ENCODE measurements at regions not wholly inside any gene's neighbourhood (a gene's known extent, or its start where the extent isn't known, plus 50 kb on each side); places are given as distances from the start of the nearest gene placed in this dataset.

DNA sequence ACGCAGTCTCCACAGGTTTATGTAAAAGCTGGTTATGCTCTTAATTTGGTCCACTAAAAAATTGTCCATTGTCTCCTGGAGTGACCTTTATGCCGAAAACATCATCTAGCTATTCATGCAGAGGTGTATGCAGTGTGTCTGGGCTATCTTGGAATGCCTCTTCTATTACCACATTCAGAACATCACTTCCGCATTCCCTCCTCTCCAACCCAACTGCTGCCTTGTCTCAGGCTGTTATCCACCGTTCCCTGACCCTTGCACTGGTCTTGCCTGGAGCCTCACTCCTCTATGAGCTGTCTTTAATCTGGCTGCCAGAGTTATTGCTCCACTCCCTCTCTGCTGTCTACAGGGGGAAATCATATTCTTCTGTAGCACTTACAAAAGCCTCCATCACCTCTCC lies 214.1 kb upstream of the ANKRD55 start:
- Histone ChIP-seq H3K36me3 (no peaks in the 10 kb centered on the region), H3K4me1 (no peaks in the 10 kb centered on the region), H3K27ac (no peak overlapping the region), H3K27me3 (no peaks in the 10 kb centered on the region), H3K9me3 (no peaks in the 10 kb centered on the region), H3K4me3 (no peak overlapping the region)
- DNase-seq, result no peak
- no peak for TF ChIP-seq CTCF (IDR thresholded peaks at IDR 0.05)
- intact Hi-C loops (cut with DNase I; ENCODE audit: low total_unique reads), result no loop called here

DNA sequence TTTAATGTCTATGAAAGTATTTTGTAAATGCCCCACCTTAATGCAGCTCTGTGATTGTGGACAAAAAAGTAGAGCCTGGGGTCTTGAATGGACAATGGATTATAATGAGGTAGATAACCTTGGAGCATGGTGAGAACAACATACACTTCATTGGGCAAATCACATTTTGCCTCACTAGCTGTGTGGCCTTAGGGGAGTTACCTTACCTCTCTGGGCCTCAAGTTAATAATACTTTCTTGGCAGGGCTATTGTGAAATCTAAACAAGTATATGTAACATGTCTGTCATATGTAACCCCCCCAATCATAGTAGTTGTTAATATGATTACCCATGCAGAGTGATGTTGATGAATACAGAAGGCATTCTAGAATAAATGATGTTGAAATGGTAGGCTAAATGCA lies 213.6 kb upstream of the ANKRD55 start:
- no peak overlapping the region for H3K4me3 ChIP-seq
- no peaks in the 10 kb centered on the region for H3K27me3 ChIP-seq
- intact Hi-C loops (cut with DNase I; ENCODE audit: low total_unique reads), result no loop called here
- H3K9me3 ChIP-seq, result no peaks in the 10 kb centered on the region
- no peaks in the 10 kb centered on the region for H3K36me3 ChIP-seq
- DNase-seq, result no peak
- H3K27ac ChIP-seq, result no peak overlapping the region
- H3K4me1 ChIP-seq, result no peaks in the 10 kb centered on the region
- TF ChIP-seq CTCF (IDR thresholded peaks at IDR 0.05), result no peak

GRCh38 chr5:56443826-56444225 lies 210.7 kb upstream of the ANKRD55 start:
- Histone ChIP-seq H3K9me3 (no peaks in the 10 kb centered on the region), H3K36me3 (no peaks in the 10 kb centered on the region), H3K27ac (no peak overlapping the region), H3K4me3 (no peak overlapping the region), H3K27me3 (no peaks in the 10 kb centered on the region), H3K4me1 (no peaks in the 10 kb centered on the region)
- no peak for DNase-seq
- intact Hi-C loops (cut with DNase I; ENCODE audit: low total_unique reads), result no loop called here
- TF ChIP-seq CTCF (IDR thresholded peaks at IDR 0.05), result no peak

DNA sequence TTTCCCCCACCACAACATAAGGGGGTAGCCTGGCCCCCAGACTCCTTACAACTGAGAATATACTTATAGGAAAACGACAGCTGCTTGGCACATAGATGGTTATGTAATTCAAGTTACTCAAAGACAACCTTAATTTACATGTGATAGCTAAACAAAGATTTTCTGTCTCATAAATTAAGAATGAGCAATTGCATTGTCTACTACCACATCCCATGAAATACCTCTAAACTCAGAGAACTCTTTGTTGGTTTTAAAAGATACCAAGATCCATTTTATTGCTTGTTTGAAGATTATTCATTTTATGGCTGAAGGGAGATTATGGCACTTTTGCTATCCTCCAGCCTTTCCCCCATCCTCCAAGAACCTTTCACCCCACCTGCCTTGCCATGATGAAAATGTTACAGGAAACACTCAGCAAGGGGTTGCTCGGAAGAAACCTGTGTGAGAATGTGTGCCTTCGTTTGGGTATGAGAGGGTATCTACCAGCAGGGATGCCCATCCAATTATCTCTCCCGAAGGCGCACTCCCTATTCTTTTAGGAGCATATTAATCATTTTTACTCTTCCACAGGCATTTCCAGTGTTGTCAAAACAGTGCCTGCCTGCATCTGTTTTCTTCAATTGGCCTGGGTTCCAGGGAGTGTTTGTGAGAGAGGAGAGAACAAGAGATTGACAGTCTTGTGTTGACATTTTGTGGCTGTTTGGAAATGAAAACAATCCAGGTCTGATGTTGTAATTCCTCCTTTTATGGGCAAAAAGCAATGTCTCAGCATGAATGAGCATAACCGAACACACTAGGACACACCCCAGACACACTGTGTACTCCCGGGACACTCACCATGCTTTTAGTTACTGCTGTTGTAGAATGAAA lies 208.0 kb upstream of the ANKRD55 start:
- Histone ChIP-seq H3K36me3 (no peaks in the 10 kb centered on the region), H3K27me3 (no peaks in the 10 kb centered on the region), H3K27ac (no peak overlapping the region), H3K4me1 (no peaks in the 10 kb centered on the region), H3K9me3 (no peaks in the 10 kb centered on the region), H3K4me3 (no peak overlapping the region)
- intact Hi-C loops (cut with DNase I; ENCODE audit: low total_unique reads), result no loop called here
- no peak for TF ChIP-seq CTCF (IDR thresholded peaks at IDR 0.05)
- no peak for DNase-seq

- Histone ChIP-seq H3K36me3 (no peaks in the 10 kb centered on the region), H3K4me1 (no peaks in the 10 kb centered on the region), H3K4me3 (no peak overlapping the region), H3K9me3 (no peaks in the 10 kb centered on the region), H3K27me3 (no peaks in the 10 kb centered on the region), H3K27ac (no peak overlapping the region)
- intact Hi-C loops (cut with DNase I; ENCODE audit: low total_unique reads), result no loop called here
- no peak for DNase-seq
- no peak for TF ChIP-seq CTCF (IDR thresholded peaks at IDR 0.05)
Measured at GRCh38 chr5:56434986-56435385, 201.9 kb upstream of the ANKRD55 start.

Data from tibial artery (tissue), 4 donors.